ENCODE measurements at regions not wholly inside any gene's neighbourhood (a gene's known extent, or its start where the extent isn't known, plus 50 kb on each side); places are given as distances from the start of the nearest gene placed in this dataset.

- no peaks in the 10 kb centered on the region for H3K4me1 ChIP-seq
- no peaks in the 10 kb centered on the region for H3K36me3 ChIP-seq
- TF ChIP-seq, protein P1, sequence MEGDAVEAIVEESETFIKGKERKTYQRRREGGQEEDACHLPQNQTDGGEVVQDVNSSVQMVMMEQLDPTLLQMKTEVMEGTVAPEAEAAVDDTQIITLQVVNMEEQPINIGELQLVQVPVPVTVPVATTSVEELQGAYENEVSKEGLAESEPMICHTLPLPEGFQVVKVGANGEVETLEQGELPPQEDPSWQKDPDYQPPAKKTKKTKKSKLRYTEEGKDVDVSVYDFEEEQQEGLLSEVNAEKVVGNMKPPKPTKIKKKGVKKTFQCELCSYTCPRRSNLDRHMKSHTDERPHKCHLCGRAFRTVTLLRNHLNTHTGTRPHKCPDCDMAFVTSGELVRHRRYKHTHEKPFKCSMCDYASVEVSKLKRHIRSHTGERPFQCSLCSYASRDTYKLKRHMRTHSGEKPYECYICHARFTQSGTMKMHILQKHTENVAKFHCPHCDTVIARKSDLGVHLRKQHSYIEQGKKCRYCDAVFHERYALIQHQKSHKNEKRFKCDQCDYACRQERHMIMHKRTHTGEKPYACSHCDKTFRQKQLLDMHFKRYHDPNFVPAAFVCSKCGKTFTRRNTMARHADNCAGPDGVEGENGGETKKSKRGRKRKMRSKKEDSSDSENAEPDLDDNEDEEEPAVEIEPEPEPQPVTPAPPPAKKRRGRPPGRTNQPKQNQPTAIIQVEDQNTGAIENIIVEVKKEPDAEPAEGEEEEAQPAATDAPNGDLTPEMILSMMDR (IDR thresholded peaks at IDR 0.05) = no peak
- TF ChIP-seq POLR2AphosphoS5 (IDR thresholded peaks at IDR 0.05) (no peak), EP300 (IDR thresholded peaks at IDR 0.05) (no peak), POLR2A (IDR thresholded peaks at IDR 0.05) (no peak)
- H3K9me3 ChIP-seq = no peaks in the 10 kb centered on the region
- no peak overlapping the region for H3K27ac ChIP-seq
- no peak overlapping the region for H3K4me3 ChIP-seq
- ATAC-seq (ENCODE audit: low FRiP score in 2 of 2) (no peak), DNase-seq (no peak)
- H3K27me3 ChIP-seq = no peaks in the 10 kb centered on the region
- 39 to 41% methylated on average over 10 of the region's 10 CpGs for WGBS, 2 donors
Measured at GRCh38 chr5:4544049-4544670, 596.0 kb upstream of the ADAMTS16 start.

- Histone ChIP-seq H3K9me3 (no peaks in the 10 kb centered on the region), H3K27ac (no peak overlapping the region), H3K4me1 (no peaks in the 10 kb centered on the region), H3K27me3 (no peaks in the 10 kb centered on the region), H3K36me3 (no peaks in the 10 kb centered on the region), H3K4me3 (no peak overlapping the region)
- ATAC-seq (ENCODE audit: low FRiP score in 2 of 2) (no peak), DNase-seq (no peak)
- 89 to 91% methylated on average over 5 to 6 of the region's 6 CpGs for WGBS, 2 donors
- TF ChIP-seq, protein P1 (IDR thresholded peaks at IDR 0.05) = no peak
- TF ChIP-seq EP300 (IDR thresholded peaks at IDR 0.05) (no peak), POLR2AphosphoS5 (IDR thresholded peaks at IDR 0.05) (no peak), POLR2A (IDR thresholded peaks at IDR 0.05) (no peak)
Measured at GRCh38 chr5:4547547-4547946, 592.6 kb upstream of the ADAMTS16 start.

DNA sequence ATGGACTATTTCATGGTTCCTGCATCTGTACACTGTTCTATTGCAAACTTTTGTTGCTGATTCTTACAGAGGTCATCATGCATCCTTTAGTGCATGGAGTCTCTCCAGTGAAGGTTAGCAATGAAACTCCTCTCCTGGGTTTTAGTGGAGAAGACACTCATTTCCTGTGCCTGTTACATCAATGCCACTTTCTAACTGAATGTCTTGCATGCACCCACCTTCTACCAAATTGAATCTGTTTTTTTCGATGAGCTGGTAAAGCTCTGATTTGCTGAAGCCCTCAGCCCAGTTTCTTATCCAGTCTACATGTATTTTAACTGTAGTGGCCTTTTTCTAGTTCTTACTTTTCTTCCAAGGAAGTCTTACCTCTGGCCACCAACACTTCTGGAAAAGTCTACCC lies 591.8 kb upstream of the ADAMTS16 start:
- no peaks in the 10 kb centered on the region for H3K4me1 ChIP-seq
- no peak overlapping the region for H3K4me3 ChIP-seq
- H3K9me3 ChIP-seq = no peaks in the 10 kb centered on the region
- DNase-seq (no peak), ATAC-seq (ENCODE audit: low FRiP score in 2 of 2) (no peak)
- no peak overlapping the region for H3K27ac ChIP-seq
- H3K27me3 ChIP-seq = no peaks in the 10 kb centered on the region
- no peaks in the 10 kb centered on the region for H3K36me3 ChIP-seq
- no peak for TF ChIP-seq POLR2AphosphoS5 (IDR thresholded peaks at IDR 0.05)
- 78 to 85% methylated on average over 1 of the region's 1 CpG for WGBS, 2 donors

DNA sequence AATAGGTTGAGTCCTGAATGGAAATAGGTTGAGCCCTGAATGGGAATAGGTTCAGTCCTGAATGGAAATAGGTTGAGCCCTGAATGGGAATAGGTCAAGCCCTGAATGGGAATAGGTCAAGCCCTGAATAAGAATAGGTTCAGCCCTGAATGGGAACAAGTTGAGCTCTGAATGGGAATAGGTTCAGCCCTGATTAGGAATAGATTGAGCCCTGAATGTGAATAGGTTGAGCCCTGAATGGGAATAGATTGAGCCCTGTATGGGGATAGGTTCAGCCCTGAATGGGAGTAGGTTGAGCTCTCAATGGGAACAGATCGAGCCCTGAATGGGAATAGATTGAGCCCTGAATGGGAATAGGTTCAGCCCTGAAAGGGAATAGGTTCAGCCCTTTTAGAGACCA lies 590.8 kb upstream of the ADAMTS16 start:
- Histone ChIP-seq H3K36me3 (no peaks in the 10 kb centered on the region), H3K4me3 (no peak overlapping the region), H3K4me1 (no peaks in the 10 kb centered on the region), H3K9me3 (no peaks in the 10 kb centered on the region), H3K27me3 (no peaks in the 10 kb centered on the region), H3K27ac (no peak overlapping the region)
- DNase-seq = no peak
- WGBS, 2 donors = 77 to 79% methylated on average over 1 of the region's 1 CpG
- ATAC-seq (ENCODE audit: low FRiP score in 2 of 2) = no peak
- TF ChIP-seq POLR2A (IDR thresholded peaks at IDR 0.05) (no peak), EP300 (IDR thresholded peaks at IDR 0.05) (no peak), POLR2AphosphoS5 (IDR thresholded peaks at IDR 0.05) (no peak)
- TF ChIP-seq, protein P1 (IDR thresholded peaks at IDR 0.05) = no peak

GRCh38 chr5:4551034-4551433 lies 589.1 kb upstream of the ADAMTS16 start:
- H3K4me3 ChIP-seq = no peak overlapping the region

More at GRCh38 chr5:4551034-4551433, 589.1 kb upstream of the ADAMTS16 start:
- TF ChIP-seq POLR2A (IDR thresholded peaks at IDR 0.05) (no peak), EP300 (IDR thresholded peaks at IDR 0.05) (no peak), POLR2AphosphoS5 (IDR thresholded peaks at IDR 0.05) (no peak)
- TF ChIP-seq, protein P1 (IDR thresholded peaks at IDR 0.05) = no peak
- ATAC-seq (ENCODE audit: low FRiP score in 2 of 2) (no peak), DNase-seq (no peak)
- 90 to 91% methylated on average over 3 of the region's 3 CpGs for WGBS, 2 donors
- H3K4me1 ChIP-seq = no peaks in the 10 kb centered on the region
- no peaks in the 10 kb centered on the region for H3K36me3 ChIP-seq
- H3K9me3 ChIP-seq = no peaks in the 10 kb centered on the region
- H3K27ac ChIP-seq = no peak overlapping the region
- no peaks in the 10 kb centered on the region for H3K27me3 ChIP-seq
